ENCODE measurements at regions not wholly inside any gene's neighbourhood (a gene's known extent, or its start where the extent isn't known, plus 50 kb on each side); places are given as distances from the start of the nearest gene placed in this dataset.

- no peak for TF ChIP-seq ZFX (IDR thresholded peaks at IDR 0.05)
- TF ChIP-seq CTCF (conservative IDR thresholded peaks at IDR 0.05) = no peak
- H3K27ac ChIP-seq = no peak overlapping the region
These were observed 63.8 kb downstream of the SLITRK2 start for GRCh38 chrX:145881175-145881995.

GRCh38 chrX:145886469-145886868 is 68.8 kb downstream of the SLITRK2 start:
- TF ChIP-seq CTCF (conservative IDR thresholded peaks at IDR 0.05) = no peak
- no peak for TF ChIP-seq ZFX (IDR thresholded peaks at IDR 0.05)
- H3K27ac ChIP-seq = no peak overlapping the region

- no peak for TF ChIP-seq ZFX (IDR thresholded peaks at IDR 0.05)
- TF ChIP-seq CTCF (conservative IDR thresholded peaks at IDR 0.05) = no peak
These were observed 92.4 kb downstream of the SLITRK2 start for GRCh38 chrX:145910017-145910416.

GRCh38 chrX:145919400-145919799 is 101.8 kb downstream of the SLITRK2 start:
- TF ChIP-seq CTCF (conservative IDR thresholded peaks at IDR 0.05) (no peak), ZFX (IDR thresholded peaks at IDR 0.05) (no peak)
- H3K27ac ChIP-seq = no peak overlapping the region

More at GRCh38 chrX:145910017-145910416, 92.4 kb downstream of the SLITRK2 start:
- H3K27ac ChIP-seq = no peak overlapping the region

GRCh38 chrX:145923376-145923775 is 105.7 kb downstream of the SLITRK2 start:
- TF ChIP-seq ZFX (IDR thresholded peaks at IDR 0.05) (no peak), CTCF (conservative IDR thresholded peaks at IDR 0.05) (no peak)

GRCh38 chrX:145936769-145937168 is 119.1 kb downstream of the SLITRK2 start:
- no peak overlapping the region for H3K27ac ChIP-seq
- TF ChIP-seq ZFX (IDR thresholded peaks at IDR 0.05) (no peak), CTCF (conservative IDR thresholded peaks at IDR 0.05) (no peak)

More at GRCh38 chrX:145923376-145923775, 105.7 kb downstream of the SLITRK2 start:
- no peak overlapping the region for H3K27ac ChIP-seq

GRCh38 chrX:145949056-145949455 is 131.4 kb downstream of the SLITRK2 start:
- no peak overlapping the region for H3K27ac ChIP-seq
- TF ChIP-seq CTCF (conservative IDR thresholded peaks at IDR 0.05) = no peak
- TF ChIP-seq ZFX (IDR thresholded peaks at IDR 0.05) = no peak

Measured in C4-2B (cell line).